Esophagus muscularis mucosa (tissue), 3 donors: ENCODE measurements at regions not wholly inside any gene's neighbourhood (a gene's known extent, or its start where the extent isn't known, plus 50 kb on each side); places are given as distances from the start of the nearest gene placed in this dataset.

Source experiments
- POLR2A ChIP-seq: fragments of 450-650 bp; IDR thresholded peaks from one replicate; pipeline ENCODE4 v1.6.1; 2017; ENCODE audit warnings: antibody characterized with exemption, moderate library complexity, mild to moderate bottlenecking, low read depth
- POLR2AphosphoS5 ChIP-seq, 2 donors: sonication (generic); formaldehyde crosslinking; IDR thresholded peaks; one replicate each; pipeline ENCODE4 v1.6.1; 2017; ENCODE audit warnings: antibody characterized with exemption in 2 of 2
- TF ChIP-seq, protein P1 (sequence below), 3 experiments: fragments of 200-600 bp in 2 of 3; fragments of 450-650 bp in 1 of 3; sonication (generic) in 2 of 3; IDR thresholded peaks; one replicate each; pipeline ENCODE4 v1.5.1; 2017 to 2019; ENCODE audit warnings: antibody characterized with exemption in 3 of 3, mild to moderate bottlenecking in 2 of 3, moderate library complexity in 1 of 3

DNA sequence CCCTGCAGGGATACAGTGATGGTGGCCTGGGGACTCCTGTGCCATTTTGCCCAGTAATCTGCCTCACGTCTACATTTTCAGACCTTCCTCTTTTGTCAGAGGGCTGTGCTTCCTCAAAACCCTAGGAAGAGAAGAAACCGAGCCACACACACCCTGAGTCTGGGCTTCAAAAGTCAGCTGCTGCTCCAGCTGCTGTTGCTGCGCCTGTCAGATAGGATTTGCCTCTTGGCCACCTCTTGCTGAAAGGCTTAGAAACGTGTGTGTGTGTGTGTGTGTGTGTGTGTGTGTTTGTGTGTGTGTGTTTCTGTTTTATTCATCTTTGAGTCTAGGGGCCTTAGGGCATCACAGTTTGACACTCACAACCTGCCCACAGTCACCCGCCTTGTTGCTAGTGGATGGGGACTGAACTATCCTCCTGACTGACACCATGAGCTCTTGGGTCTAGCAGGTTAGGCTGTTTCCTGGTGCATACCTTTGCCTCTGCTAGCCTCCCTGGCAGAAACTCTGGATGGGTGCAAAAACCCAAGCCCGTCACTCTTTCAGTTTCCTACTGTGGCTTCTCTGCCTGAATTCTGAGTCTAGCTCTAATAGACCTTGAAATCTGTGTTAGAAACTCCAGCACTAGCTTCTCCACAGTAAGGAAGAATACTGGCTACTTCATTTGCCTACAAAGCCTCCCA, 94.9 kb upstream of the CEP85L start:
- TF ChIP-seq, protein P1, sequence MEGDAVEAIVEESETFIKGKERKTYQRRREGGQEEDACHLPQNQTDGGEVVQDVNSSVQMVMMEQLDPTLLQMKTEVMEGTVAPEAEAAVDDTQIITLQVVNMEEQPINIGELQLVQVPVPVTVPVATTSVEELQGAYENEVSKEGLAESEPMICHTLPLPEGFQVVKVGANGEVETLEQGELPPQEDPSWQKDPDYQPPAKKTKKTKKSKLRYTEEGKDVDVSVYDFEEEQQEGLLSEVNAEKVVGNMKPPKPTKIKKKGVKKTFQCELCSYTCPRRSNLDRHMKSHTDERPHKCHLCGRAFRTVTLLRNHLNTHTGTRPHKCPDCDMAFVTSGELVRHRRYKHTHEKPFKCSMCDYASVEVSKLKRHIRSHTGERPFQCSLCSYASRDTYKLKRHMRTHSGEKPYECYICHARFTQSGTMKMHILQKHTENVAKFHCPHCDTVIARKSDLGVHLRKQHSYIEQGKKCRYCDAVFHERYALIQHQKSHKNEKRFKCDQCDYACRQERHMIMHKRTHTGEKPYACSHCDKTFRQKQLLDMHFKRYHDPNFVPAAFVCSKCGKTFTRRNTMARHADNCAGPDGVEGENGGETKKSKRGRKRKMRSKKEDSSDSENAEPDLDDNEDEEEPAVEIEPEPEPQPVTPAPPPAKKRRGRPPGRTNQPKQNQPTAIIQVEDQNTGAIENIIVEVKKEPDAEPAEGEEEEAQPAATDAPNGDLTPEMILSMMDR (IDR thresholded peaks at IDR 0.05) = no peak
- TF ChIP-seq POLR2AphosphoS5 (IDR thresholded peaks at IDR 0.05) (no peak), POLR2A (no peak)
